SK-MEL-5 (cell line): ENCODE measurements at regions not wholly inside any gene's neighbourhood (a gene's known extent, or its start where the extent isn't known, plus 50 kb on each side); places are given as distances from the start of the nearest gene placed in this dataset.

ENCODE experiments used
- DNase-seq: peaks from one replicate; pipeline ENCODE4 v3.0.0-alpha.2; 2016; ENCODE audit warnings: low read depth, low spot score
- in situ Hi-C: cut with HindIII; loops from 2 replicates; pipeline ENCODE4 v1.10.0; 2016; ENCODE audit warnings: low sequenced_read_pairs, high pct_unique_total_duplicates, low pct_unique_long_range_greater_than_20kb
- small RNA-seq, 2 experiments: library from RNA; depleted of rRNA; stranded (forward); fragments of <200 nt; gene quantifications; one replicate each; pipeline ENCODE3, GENCODE V24; 2014

DNA sequence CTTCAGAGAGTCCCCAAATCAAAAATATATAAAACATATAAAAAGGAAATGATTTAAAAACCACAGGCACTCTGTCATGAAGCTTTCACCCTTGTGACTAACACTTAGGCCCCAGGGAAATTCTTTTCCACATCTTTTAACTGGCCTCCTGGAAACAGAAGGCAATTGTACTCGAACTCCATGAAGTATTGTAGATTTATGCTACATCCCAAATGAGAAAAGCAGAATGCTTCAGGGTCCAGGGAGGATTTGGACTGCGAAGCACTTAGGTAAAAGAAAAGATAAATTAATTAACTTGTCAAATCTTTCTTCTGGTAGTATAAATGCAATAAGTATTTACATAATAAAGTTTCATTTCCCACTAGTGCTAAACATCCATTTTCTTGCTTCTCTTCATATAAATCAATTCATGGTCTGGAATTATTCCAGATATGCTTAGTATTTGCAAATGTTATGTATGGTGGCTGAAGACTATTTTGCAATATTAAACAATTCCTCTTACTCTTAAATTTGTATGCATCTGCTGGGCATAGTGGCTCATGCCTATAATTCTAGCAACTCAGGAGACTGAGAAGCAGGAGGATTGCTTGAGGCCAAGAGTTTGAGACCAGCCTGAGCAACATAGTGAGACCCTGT is 64.9 kb upstream of the ELL2 start:
- in situ Hi-C loops, result no loop called here
- DNase-seq, result peak; percentile 85

GRCh38 chr5:96024683-96025475 is 63.2 kb upstream of the ELL2 start:
- DNase-seq, result no peak
- in situ Hi-C loops, result no loop called here

GRCh38 chr5:96023518-96023917 is 61.9 kb upstream of the ELL2 start:
- DNase-seq, result no peak
- in situ Hi-C loops, result no loop called here

DNA sequence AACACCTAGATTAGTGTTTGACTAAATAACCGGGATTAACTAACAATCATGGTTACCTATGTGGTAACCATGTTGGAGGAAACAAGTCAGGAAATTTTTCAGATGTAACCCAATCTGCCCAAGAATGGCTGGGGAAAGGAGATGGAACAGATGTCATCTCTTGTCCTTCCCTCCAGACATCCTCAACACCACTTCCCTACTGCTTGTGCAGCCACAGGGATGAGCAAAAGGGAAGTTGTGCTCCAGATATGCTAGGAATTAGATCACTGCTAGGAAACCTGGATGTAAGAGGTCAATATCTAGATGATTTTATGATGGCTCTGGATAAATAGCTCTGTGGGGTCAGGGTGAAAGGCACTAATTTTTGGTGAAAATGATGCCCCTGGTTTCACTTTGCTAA is 61.3 kb upstream of the ELL2 start:
- in situ Hi-C loops, result no loop called here
- no peak for DNase-seq

- DNase-seq, result no peak
- in situ Hi-C loops, result no loop called here
Measured at GRCh38 chr5:96017951-96018350, 56.3 kb upstream of the ELL2 start.

GRCh38 chr5:96016216-96016615 is 54.6 kb upstream of the ELL2 start:
- DNase-seq, result no peak
- in situ Hi-C loops, result no loop called here

DNA sequence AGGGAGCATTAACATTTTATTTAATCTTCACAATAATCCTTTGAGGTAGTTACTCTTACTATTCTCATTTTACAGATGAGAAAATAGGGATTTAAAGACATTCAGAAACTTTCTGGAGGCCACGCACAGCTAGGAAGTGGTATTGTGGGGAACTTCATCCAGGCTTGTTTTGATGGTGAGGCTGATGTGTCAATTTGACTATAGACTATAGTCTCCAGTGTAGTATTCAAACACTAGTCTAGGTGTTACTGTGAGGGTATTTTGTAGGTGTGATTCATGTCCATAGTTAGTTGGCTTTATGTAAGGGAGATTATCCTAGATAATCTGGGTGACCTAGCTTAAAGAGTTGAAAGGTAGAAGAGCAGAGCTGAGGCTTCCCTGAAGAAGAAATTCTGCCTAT is 54.1 kb upstream of the ELL2 start:
- DNase-seq, result no peak
- in situ Hi-C loops, result no loop called here

DNA sequence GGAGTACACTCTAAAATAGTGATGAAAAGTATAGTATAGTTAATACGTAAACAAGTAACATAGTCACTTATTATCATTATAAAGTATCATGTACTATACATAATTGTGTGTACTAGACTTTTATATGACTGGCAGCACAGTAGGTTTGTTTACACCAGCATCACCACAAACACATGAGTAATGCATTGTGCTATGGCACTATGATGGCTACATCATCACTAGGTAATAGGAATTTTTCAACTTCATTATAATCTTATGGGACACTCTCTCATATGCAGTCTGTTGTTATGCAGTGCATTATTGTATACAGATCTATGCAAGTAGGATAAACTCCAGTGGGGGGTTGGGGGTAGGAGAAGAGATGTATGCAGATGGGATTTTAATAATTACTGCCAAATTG is 52.7 kb upstream of the ELL2 start:
- no peak for DNase-seq
- in situ Hi-C loops, result no loop called here

DNA sequence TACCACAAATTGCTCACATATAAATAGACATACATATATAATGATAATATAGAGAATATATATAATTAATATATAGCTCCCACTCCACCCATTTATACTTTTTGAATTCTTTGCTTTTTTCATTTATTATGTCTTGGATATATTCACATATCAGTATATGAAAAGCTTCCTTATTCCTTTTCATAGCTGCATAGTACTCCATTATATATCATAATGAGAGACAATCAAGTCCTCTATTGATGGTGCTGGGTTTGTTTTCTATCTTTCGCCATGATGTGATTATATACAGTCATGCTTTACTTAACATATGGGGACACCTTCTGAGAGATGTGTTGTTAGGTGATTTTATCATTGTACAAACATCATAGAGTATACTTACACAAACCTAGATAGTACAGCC is 51.6 kb upstream of the ELL2 start:
- in situ Hi-C loops, result no loop called here
- DNase-seq, result no peak

- in situ Hi-C loops, result no loop called here
- no peak for DNase-seq
Measured at GRCh38 chr5:96012399-96012798, 50.7 kb upstream of the ELL2 start.

Small RNA genes in the stretch of these regions (small RNA-seq; reads per million reads assigned to genes)
- 0 reads per million in 2 experiments for gene MIR583
- gene RNU6-524P, result 0 reads per million in 2 experiments
